Mucosa of descending colon (tissue), 3 donors: ENCODE measurements at regions not wholly inside any gene's neighbourhood (a gene's known extent, or its start where the extent isn't known, plus 50 kb on each side); places are given as distances from the start of the nearest gene placed in this dataset.

Experiments used
- ATAC-seq: fragments of 200-7000 bp; cut with Tn5 transposase; one replicate; pipeline ENCODE4 v1.9.1; 2020; ENCODE audit warnings: mild to moderate bottlenecking, moderate library complexity
- DNase-seq, 3 donors: peaks; one replicate each; pipeline ENCODE4 v3.0.0-alpha.2; 2020
- H3K36me3 ChIP-seq: fragments of 200-600 bp; one replicate; pipeline ENCODE4 v1.8.0; 2021; ENCODE audit warnings: low read depth, mild to moderate bottlenecking
- H3K4me1 ChIP-seq: fragments of 200-600 bp; one replicate; pipeline ENCODE4 v1.8.0; 2021; ENCODE audit warnings: low read depth, mild to moderate bottlenecking
- H3K4me3 ChIP-seq: fragments of 200-600 bp; one replicate; pipeline ENCODE4 v1.8.0; 2021; ENCODE audit warnings: mild to moderate bottlenecking
- H3K9me3 ChIP-seq: fragments of 200-600 bp; one replicate; pipeline ENCODE4 v1.8.0; 2021; ENCODE audit warnings: mild to moderate bottlenecking
- intact Hi-C, 2 donors: fragments of 100-400 bp; cut with DNase I in 1 of 2; cut with micrococcal nuclease in 1 of 2; formaldehyde crosslinking; loops; one replicate each; pipeline versions ENCODE4 v1.11.0 to v1.11.1; 2022; cut with DNase I, micrococcal nuclease
- TF ChIP-seq, protein P1 (sequence below): fragments of 200-600 bp; IDR thresholded peaks from one replicate; pipeline ENCODE4 v1.8.0; 2022; ENCODE audit warnings: antibody characterized with exemption, mild to moderate bottlenecking
- donor health status: DM: no; HTN: no; CAD: no; lungs with moderate emphysema.
- donor health status: DM: no; HTN: no; CAD: no.
- donor health status: DM: no; HTN: yes; CAD: no.

- Histone ChIP-seq H3K4me1 (no peaks in the 10 kb centered on the region), H3K36me3 (no peaks in the 10 kb centered on the region), H3K4me3 (no peak overlapping the region), H3K9me3 (peaks cover 35% of the 10 kb centered on the region)
- ATAC-seq (no peak), DNase-seq (no peak)
- TF ChIP-seq, protein P1, sequence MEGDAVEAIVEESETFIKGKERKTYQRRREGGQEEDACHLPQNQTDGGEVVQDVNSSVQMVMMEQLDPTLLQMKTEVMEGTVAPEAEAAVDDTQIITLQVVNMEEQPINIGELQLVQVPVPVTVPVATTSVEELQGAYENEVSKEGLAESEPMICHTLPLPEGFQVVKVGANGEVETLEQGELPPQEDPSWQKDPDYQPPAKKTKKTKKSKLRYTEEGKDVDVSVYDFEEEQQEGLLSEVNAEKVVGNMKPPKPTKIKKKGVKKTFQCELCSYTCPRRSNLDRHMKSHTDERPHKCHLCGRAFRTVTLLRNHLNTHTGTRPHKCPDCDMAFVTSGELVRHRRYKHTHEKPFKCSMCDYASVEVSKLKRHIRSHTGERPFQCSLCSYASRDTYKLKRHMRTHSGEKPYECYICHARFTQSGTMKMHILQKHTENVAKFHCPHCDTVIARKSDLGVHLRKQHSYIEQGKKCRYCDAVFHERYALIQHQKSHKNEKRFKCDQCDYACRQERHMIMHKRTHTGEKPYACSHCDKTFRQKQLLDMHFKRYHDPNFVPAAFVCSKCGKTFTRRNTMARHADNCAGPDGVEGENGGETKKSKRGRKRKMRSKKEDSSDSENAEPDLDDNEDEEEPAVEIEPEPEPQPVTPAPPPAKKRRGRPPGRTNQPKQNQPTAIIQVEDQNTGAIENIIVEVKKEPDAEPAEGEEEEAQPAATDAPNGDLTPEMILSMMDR = no peak
- intact Hi-C loops = no loop called here
Observed at GRCh38 chr12:126454581-126454980, 1389.3 kb downstream of the AACS start.

GRCh38 chr12:126457776-126458175 is 1392.5 kb downstream of the AACS start:
- peaks cover 44% of the 10 kb centered on the region for H3K9me3 ChIP-seq
- TF ChIP-seq, protein P1 = no peak
- H3K36me3 ChIP-seq = no peaks in the 10 kb centered on the region
- H3K4me3 ChIP-seq = no peak overlapping the region
- ATAC-seq (no peak), DNase-seq (no peak)
- intact Hi-C loops = no loop called here
- no peaks in the 10 kb centered on the region for H3K4me1 ChIP-seq

DNA sequence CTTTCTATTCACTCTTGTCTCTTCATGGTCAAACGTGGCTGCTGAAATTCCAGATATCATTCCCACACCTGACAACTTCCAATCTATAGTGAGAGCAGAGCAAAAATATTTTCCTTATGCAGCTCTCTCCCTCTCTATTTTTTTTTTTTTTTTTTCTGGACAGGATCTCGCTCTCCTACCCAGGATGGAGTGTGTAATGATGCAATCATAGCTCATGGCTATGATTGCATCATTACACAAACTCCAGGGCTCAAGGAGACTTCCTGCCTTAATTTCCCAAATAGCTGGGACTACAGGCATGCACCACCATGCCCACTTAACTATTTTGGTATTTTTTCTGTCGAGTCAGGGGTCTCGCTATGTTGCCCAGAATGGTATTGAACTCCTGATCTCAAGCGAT is 1398.9 kb downstream of the AACS start:
- intact Hi-C loops = no loop called here
- Histone ChIP-seq H3K4me1 (no peaks in the 10 kb centered on the region), H3K4me3 (no peak overlapping the region), H3K36me3 (no peaks in the 10 kb centered on the region), H3K9me3 (peaks cover 36% of the 10 kb centered on the region)
- ATAC-seq (no peak), DNase-seq (no peak)
- TF ChIP-seq, protein P1 = no peak

DNA sequence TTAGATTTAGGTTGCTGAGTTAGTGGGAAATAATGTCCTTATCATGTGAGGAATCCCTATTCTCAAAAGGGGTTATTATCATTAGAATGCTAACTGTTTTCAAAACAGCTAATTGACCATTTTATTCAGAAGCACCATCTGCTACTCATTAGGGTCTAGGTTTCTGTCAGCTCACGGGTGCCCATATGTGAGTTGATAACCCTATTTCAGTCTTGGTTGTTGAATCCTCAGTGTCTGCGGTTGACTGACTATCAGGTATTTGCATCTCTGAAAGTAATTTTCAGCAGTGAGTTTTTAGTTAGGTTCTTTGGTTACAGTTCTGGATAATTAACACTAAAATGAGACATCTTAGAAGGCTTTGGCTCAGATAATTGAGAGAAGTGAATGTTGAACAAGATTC is 1404.0 kb downstream of the AACS start:
- intact Hi-C loops = no loop called here
- TF ChIP-seq, protein P1 = no peak
- DNase-seq (no peak), ATAC-seq (no peak)
- no peak overlapping the region for H3K4me3 ChIP-seq
- no peaks in the 10 kb centered on the region for H3K36me3 ChIP-seq
- no peaks in the 10 kb centered on the region for H3K4me1 ChIP-seq
- peaks cover 49% of the 10 kb centered on the region for H3K9me3 ChIP-seq

DNA sequence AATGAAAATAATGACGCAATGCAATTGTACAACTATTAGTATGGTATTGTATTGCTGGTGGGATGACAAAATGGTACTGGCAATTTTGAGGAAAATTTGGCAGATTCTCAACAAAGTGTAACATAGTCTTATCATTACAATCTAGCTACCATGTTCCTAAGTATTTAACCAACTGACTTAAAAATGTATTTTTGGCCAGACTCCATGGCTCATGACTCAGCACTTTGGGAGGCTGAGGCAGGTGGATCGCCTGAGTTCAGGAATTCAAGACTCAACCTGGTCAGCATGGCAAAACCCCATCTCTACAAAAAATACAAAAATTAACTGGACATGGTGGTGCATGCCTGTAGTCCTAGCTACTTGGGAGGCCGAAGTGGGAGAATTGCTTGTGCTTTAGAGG is 1409.5 kb downstream of the AACS start:
- no peaks in the 10 kb centered on the region for H3K36me3 ChIP-seq
- peaks cover 57% of the 10 kb centered on the region for H3K9me3 ChIP-seq
- no peaks in the 10 kb centered on the region for H3K4me1 ChIP-seq
- TF ChIP-seq, protein P1 = no peak
- DNase-seq = no peak
- no peak for ATAC-seq
- intact Hi-C loops = no loop called here
- H3K4me3 ChIP-seq = no peak overlapping the region

DNA sequence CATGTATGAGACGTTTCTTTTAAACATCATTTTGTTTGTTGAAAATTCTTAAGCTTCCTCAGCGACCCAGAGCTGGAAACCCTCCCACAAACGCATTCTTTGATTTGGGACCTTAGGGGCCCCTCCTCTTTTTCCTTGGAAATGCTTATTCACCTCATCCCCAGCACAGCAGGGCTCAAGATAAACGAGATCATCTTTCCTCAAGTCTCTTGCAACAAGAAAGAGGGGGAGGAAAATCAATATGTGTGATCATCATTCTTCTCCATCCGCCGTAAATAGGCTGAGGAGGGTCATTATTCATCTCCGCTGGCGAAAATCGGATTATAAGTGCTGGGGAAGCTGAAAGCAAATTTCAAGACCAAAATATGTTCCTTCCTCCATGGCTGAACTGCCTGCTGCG is 1415.2 kb downstream of the AACS start:
- H3K4me1 ChIP-seq = no peaks in the 10 kb centered on the region
- TF ChIP-seq, protein P1 = no peak
- peaks cover 61% of the 10 kb centered on the region for H3K9me3 ChIP-seq
- H3K36me3 ChIP-seq = no peaks in the 10 kb centered on the region
- DNase-seq = no peak
- intact Hi-C loops = no loop called here
- no peak overlapping the region for H3K4me3 ChIP-seq
- ATAC-seq = no peak
